ENCODE measurements at regions not wholly inside any gene's neighbourhood (a gene's known extent, or its start where the extent isn't known, plus 50 kb on each side); places are given as distances from the start of the nearest gene placed in this dataset.

DNA sequence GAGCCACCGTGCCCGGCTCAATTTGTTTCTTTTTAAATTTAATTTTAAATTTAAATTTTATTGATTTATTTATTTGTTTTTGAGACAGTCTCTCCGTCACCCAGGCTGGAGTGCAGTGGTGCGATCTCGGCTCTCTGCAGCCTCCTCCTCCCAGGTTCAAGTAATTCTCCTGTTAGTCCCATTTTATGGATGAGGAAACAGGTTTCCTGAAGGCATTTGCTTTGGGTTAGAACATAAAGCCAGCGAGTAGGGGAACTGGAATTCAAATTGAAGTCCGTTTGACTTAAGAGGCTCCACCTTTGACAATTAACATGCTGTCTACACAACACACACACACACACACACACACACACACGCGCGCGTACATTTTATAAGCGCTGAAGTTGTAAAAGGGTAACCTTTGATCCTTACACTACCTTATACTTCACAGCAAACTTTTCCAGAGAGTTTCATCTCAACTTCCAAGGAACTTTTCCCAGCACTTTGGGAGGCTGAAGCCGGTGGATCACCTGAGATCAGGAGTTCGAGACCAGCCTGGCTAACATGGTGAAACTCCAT is 232.0 kb downstream of the BCAS1 start:
- no peak for DNase-seq (ENCODE audit: low read depth)

DNA sequence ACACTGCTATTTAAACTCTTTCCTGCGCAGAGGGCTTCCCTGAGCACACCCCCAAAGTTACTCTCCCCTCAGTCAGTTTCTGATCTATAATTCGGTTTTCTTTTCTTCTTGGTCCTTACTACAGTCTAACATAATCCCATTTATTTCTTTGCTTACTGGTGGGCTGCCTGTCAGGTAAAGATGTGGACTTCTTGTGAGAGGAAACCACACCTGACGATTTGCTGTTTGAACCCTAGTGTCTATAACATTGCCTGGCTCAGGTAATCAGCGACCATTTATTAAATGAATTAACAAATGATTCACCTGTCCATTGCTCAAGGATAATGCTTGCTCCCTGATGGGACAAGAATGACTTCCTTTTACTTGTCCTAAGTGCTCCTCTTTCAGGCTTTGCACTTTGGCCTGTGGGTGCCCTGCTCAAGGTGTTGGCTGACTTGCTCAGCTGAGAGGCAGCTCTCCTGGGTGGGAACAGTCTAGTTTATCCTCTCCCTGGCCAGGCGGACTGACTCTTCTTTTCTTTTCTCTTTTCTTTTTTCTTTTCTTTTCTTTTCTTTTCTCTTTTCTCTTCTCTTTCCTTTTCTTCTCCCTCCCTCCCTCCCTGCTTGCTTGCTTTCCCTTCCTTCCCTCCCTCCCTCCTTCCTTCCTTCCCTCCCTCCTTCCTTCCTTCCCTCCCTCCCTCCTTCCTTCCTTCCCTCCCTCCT is 233.1 kb downstream of the BCAS1 start:
- no peak for DNase-seq (ENCODE audit: low read depth)

DNA sequence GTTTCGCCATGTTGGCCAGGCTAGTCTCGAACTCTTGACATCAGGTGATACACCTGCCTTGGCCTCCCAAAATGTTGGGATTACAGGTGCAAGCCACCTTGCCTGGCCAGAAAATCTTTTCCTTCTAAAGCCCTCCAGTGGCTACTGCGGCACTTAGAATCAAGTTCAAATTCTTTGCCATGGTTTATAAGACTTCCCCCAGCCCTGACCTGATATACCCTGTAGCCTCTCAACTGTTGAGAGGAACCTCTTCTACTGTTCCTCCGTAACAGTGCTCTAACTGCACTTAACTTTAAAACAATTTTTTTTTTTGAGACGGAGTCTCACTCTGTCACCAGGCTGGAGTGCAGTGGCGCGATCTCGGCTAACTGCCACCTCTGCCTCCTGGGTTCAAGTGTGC is 235.6 kb downstream of the BCAS1 start:
- DNase-seq (ENCODE audit: low read depth) = no peak

DNA sequence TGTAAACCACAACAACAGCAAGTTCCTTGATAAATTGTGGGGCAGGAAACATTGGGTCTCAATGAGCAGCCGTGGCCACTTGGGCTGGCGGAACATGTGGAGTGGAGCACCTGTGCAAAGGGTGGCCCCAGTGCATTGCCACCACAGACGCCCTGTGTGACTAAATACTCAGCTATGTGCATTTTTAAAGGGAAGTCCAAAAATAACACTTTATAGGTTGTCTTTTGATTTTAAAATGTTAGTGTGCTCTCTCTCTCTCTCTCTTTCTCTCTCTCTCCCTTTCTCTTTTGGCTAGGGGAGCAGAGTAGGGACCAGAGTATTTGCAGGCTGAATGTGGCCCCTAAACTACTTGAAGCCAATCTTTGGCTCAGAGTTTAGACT is 236.3 kb downstream of the BCAS1 start:
- peak; percentile 34 for DNase-seq (ENCODE audit: low read depth)

DNA sequence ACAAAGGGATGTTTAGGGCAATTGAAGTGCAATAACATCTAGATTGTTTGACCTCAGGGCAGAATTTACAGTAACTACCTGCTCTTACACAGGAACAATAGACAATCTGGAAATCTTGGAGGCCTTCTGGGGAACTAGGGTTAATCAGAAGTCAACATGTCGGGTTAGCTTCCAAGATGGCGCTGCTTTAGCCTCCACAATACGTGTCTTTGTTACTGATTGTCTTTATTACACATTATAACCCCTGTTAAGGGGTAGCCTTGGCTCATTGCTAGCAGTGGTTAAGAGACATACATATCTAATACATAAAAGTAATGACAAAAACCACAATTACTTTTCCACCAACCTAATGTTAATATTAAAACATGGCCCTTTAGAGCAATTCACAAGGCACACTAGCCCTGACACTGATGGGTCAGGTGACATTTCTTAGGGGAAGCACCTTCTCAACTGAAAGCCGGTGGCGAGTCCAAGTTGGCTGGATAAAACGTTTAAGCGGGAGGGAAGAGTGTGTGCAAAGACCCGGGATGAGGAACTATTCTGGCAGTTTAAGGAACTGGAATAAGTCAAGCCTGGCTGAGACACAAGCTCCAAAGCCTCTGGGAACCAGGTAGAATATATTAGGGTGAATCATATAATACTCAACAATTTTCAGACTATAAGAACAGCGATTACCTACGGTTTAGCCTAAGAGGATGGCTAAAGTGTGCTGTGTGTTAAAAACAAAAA is 236.9 kb downstream of the BCAS1 start:
- no peak for DNase-seq (ENCODE audit: low read depth)

DNA sequence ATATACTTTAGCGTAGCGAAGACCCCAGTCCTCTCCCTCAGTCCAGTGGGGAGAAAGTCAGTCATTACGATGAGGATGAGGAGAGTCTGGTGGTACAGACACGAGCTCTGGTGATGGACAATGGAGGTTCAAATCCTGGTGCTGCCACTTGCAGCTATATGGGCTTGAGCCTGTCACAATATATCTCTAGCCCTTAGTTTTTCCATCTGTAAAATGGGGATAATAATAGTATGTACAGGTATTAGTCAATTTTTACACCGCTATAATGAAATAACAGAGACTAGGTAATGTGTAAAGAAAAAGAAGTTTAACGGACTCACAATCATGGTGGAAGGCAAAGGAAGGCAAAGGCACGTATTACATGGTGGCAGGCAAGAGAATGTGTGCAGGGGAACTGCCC is 237.9 kb downstream of the BCAS1 start:
- DNase-seq (ENCODE audit: low read depth) = no peak

DNA sequence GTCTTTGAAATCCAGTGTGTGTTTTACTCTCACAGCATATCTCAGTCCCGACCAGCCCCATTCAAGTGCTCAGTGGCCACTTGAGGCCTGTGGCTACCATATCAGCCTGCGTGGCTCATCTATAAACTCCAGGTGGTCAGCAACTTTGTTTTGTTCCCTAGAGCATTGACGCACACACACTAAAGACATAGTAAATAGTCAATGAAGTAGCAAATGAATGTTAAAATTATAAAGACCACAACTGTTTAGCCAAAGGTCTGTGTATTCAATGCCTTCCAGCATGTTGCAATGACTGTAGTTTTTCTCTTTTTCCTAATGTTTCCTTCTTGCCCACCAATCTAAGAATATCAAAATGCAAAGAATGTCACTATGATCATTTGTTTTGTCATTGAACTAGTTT is 238.2 kb upstream of the ZNF217 start:
- DNase-seq (ENCODE audit: low read depth) = no peak

DNA sequence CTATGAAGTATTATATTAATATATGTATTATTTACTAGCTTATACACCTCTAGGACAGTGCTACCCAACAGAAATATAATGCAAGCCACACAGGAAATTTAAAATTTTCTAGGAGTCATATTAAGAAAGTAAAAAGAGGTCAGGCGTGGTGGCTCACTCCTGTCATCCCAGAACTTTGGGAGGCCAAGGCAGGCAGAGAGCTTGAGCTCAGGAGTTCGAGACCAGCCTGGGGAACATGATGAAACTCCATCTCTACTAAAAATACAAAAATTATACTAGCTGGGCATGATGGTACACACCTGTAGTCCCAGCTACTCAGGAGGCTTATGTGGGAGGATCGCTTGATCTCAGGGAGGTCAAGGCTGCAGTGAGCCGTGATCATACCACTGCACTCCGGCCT is 237.6 kb upstream of the ZNF217 start:
- no peak for DNase-seq (ENCODE audit: low read depth)

DNA sequence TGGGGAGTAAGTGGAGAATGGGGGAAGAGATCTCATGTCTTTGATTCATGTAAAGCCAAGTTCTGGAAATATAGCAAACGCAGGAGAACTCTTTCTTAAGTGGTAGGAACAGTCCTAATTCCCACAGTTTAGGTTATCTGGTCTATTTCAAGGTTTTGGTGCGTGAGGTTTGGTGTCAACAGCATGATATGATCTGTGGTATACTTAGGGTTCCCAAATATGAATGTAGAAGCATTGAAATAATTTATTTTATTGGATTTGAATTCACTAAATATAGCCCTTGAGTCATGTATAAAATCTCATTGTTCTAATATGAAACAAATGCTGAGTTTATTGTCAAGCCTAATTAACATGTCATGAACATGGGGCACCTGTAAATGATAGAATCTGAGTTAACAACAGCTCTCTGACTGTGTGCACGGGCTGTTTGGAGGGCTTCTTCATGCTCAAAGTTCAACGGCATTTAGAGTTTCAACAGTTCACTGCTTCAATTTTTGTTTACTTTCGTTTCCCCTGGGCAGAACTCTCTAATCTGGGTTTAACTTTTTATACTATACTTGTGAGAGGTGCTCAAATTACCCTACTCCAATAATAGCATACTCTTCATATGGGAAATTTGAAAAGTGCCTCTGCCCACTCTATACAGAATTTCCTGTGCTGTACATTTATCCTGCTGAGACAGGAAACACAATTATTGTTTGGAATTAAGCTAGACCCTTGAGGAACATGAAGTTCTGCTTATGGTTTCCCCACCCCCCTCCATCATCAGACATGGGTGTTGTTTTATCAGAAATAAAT is 236.3 kb upstream of the ZNF217 start:
- peak; percentile 50 for DNase-seq (ENCODE audit: low read depth)

DNA sequence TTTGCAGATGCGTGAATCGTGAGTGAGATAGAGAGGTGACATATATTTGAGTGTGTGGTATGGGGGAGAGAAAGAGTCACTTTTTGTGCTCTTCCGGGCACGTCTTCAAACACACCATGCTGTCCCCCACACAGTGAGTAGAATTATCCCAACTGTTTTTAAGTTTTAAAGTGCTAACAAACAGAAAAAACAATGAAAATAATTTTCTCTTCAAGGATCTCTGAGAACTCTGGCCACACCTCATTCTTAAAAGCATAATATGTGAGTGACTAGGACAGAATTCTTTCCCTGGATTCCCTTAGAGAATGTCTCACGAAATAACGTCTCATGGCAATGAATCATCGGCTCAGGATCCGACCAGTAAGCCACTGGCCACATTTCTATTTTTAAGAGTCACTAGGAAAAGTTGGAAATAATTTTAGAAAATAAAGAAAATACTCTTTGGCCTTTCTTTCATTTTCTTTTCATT is 235.7 kb upstream of the ZNF217 start:
- DNase-seq (ENCODE audit: low read depth) = peak; percentile 89

DNA sequence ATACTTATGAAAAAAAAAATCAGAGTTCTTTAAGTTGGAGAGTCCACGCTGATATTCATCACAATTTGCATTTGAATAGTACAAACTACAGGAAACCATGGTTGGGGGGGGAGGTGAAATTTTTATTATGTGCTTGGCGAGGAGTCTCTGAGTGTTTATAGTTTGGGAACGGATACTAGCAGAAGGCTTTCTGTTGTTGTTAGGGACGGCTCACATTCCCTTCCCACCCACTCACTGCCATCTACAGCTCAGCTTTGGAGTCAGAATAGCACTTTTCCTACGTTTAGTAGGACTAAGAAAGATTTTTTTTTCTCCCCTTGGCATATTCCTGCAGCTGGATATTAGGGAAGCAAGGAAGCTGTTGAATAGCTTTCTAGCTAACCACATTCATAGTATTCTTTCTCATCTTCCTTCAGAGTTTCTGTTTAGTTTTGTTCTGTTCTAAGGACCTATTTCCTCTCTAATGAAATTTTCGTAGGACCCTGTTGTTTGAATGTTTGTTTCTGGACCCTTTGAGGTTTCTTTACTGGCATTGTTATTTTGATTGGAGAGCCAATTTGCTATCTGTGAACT is 235.1 kb upstream of the ZNF217 start:
- DNase-seq (ENCODE audit: low read depth) = peak; percentile 91

DNA sequence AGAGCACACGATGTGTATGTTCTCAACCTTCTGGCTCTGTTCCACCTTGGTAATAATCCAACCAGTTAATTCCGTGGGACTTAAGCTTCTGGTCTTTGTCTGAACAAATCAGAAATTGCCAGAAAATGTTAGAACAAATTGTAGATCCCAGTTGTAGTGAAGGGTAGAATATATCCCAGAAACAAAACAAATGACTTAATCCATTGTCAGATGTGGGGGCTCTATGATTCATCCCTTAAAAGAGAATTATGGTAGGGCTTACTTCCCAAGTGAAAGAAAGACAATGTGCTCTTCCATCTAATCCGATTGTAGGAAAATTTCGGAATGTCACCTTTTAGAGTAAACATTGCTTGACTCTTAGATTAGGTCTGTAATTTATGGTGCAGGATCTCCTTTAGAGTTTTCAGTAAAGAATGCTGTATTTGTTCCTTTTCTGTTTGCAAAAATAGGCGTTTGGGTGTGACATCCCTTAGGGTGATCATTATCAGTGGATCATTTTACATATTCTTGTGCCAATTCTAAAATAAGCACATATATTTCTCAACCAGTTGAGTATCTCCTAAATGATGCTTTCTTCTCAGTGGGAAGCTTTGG is 234.5 kb upstream of the ZNF217 start:
- peak; percentile 91 for DNase-seq (ENCODE audit: low read depth)

DNA sequence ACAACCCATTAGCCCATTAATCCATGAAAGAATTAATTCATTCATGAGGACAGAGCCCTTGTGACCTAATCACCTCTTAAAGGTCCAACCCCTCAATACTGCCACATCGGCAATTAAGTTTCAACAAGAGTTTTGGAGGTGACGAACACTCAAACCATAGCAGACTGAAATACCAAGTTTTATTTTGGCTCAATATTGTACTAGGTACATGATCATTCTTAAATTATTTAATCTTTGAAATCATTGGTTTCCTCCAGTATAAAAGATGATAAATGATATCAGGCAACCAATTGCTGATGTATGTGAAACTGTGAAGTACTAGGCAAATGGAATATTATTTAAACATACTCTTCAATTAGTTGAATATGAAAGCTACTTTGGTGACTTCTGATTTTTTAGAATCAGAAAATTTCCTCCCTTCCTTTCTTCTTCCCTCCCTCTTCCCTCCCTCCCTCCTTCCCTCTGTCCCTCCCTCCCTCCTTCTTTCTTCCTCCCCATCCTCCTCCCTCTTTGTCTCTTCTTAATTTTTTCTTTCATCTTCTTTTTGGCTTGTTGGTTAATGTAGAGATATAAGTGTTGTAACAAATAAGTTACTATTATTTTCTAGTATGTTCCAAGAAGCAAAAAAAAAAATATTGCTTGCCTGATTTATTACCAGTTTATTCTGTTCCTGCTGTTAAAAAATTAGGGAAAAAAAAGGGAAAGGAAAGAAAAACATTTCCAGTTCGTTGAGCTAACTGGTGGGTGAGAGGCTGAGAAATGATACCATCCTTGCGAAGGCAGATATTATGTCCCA is 233.9 kb upstream of the ZNF217 start:
- no peak for DNase-seq (ENCODE audit: low read depth)

DNA sequence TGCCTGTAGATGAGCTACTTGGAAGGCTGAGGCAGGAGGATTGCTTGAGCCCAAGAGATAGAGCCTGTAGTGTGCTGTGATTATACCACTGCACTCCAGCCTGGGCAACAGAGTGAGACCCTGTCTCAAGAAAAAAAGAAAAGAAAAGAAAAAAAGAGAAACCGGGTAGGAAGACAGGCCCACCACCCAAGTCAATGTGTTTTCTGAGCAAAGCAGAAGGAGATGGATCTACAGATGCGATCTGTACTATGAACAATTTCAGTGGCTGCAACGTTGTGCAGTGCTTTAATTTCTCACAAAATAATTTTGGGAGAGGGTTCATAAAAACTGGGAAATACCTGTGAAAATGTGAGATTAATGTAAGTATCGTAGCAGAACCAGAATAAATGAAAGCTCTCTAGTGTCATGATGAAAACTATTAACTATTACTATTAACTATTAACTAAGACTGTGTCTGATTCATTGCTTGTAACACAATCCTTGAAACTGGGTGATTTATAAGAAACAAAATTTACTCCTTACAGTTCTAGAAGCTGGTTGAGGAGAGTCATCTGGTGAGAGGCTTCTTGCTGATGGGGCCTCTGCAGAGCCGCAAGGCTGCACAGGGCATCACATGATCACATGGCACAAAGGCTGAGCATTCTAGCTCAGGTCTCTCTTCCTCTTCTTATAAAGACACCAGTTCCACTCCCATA is 233.1 kb upstream of the ZNF217 start:
- no peak for DNase-seq (ENCODE audit: low read depth)

DNA sequence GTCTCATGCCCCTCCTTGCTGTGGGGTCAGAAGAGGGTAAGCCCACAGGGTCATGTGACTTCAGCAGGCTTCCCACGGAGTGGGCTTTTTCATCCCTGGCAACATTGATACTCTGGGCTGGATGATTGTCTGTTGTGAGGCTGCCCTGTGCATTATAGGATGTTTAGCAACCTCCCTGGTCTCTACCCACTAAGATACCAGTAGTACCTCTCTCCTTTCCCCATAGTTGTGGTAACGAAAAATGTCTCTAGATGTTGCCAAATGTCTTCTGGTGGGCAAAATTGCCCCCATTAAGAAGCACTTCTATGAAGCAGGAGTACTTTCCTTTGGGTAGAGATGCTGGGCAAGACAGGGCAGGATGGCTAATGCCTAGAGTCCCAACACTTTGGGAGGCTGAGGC is 232.5 kb upstream of the ZNF217 start:
- no peak for DNase-seq (ENCODE audit: low read depth)

DNA sequence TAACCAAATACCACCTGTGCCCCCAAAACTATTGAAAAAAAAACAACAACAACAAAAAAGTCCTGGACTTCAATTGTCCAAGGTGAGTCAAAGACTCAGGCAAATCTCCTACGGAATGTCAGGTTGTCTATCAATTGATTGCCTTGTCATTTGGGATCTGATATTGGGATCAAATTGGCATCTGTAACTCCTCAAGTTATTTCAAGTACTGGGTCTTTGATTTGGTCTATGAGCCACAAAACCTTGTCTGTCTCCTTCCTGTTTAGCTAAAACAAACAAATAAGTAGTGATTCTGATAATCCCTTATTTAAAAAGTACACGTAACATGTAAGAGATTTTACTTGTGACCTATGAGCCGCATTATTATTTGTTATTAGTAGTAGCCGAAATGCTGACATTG is 231.6 kb upstream of the ZNF217 start:
- DNase-seq (ENCODE audit: low read depth) = no peak

DNA sequence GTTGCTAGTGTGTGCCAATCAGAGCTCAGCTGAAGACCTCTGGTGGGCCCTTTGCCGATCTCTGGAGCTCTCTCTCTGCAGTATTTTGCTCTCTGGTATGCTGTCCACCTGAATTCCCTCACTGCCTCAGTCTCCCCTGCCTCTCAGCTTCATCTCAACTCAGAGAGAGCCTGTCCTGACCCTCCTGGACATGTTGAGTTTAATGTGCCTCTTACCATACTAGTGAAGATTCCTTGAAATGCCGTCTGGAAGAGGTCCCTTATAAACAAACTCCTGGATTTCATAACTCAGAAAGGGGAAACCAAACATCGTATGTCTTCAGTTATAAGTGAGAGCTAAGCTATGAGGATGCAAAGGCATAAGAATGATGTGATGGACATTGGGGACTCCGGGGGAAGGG is 231.1 kb upstream of the ZNF217 start:
- no peak for DNase-seq (ENCODE audit: low read depth)

DNA sequence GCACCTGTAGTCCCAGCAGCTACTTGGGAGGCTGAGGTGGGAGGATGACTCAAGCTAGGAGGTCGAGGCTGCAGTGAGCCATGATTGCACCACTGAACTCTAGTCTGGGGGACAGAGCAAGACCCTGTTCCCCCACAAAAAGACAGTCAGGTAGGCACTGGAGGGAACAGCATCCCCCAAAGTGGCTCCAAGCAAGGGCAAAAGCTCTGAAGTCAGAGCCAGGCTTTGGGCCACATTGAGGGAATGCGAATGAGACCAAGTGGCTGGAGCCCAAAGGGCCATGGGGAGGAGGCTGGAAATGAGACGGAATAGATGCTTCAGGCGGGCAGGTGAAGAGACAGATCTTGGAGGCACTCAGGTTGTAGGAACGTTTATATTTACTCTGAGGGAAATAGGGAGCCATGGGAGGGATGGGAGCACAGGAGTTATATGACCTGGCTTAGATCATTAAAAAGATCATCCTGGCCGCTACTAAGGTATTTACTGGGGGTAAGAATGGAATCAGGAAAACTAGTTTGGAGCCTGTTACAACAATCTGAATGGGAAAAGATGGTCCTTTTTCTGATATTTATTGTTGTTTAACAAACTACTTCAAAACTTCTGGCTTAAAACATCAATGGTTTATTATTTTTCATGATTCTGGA is 229.6 kb upstream of the ZNF217 start:
- DNase-seq (ENCODE audit: low read depth) = no peak

DNA sequence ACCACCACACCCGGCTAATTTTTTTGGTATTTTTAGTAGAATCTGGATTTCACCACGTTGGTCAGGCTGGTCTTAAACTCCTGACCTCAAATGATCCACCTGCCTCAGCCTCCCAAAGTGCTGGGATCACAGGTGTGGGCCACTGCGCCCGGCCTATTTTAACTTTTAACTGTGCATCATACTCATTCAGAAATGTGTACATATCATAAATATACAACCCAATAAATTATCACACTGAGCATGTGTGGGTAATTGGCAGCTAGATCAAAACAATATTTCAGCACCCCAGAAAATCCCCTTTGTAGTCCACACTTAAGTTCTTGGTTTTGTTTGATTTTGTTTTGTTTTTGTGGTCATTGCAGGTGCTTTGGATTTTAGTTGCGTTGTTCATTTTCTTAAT is 228.9 kb upstream of the ZNF217 start:
- DNase-seq (ENCODE audit: low read depth) = no peak
